K562 (cell line): ENCODE measurements at regions not wholly inside any gene's neighbourhood (a gene's known extent, or its start where the extent isn't known, plus 50 kb on each side); places are given as distances from the start of the nearest gene placed in this dataset.

Experiments used
- ATAC-seq: fragments of 200-7000 bp; cut with Tn5 transposase; 3 replicates; pipeline ENCODE4 v1.9.1; 2020; ENCODE audit warnings: moderate library complexity
- BruUV-seq: library from RNA; stranded (reverse); fragments of 400-500 nt; replicated peaks from 2 replicates; lab custom pipeline; 2021; lab: Mats Ljungman, UMichigan
- CTCF ChIA-PET: fragments of 300-600 bp; formaldehyde crosslinking; extraction: SDS; loops from one replicate; lab custom pipeline; 2021; ENCODE audit warnings: low intra/inter-chr PET ratio; lab: Yijun Ruan, JAX
- POLR2A ChIA-PET: fragments of 300-600, 350-650 bp; sonication (Branson Sonifier 250); formaldehyde crosslinking; extraction: SDS; loops from one replicate; lab custom pipeline; 2021; ENCODE audit warnings: antibody characterized with exemption, inconsistent platforms; lab: Yijun Ruan, JAX
- DNase-seq, 4 experiments: peaks; one replicate each; pipeline versions ENCODE4 v3.0.0 to v3.0.0-alpha.2; 2011 to 2018; ENCODE audit warnings: low spot score in 3 of 4, mixed read lengths in 3 of 4; ENCODE audit errors: extremely low read depth in 1 of 4
- FAIRE-seq: peaks from 2 replicates; lab custom pipeline; 2011; peaks lifted over from hg19 to GRCh38; lab: Jason Lieb, UNC
- H2AFZ ChIP-seq: 2 replicates; pipeline ENCODE4 v1.6.0; 2011; ENCODE audit warnings: low read depth, low read length, control low read depth, inconsistent platforms
- H3K27ac ChIP-seq: fragments of 200-600 bp; 3 replicates; pipeline ENCODE4 v1.8.0; 2011; ENCODE audit warnings: low read depth, mild to moderate bottlenecking, control low read depth, inconsistent platforms, low read length, moderate library complexity, mixed read lengths; ENCODE audit errors: extremely low read depth
- H3K27me3 ChIP-seq, 2 experiments: fragments of 300-600 bp in 1 of 2; 2 replicates in 1 of 2; 3 replicates in 1 of 2; pipeline versions ENCODE4 v1.6.0 to v1.8.0; 2011; ENCODE audit warnings: inconsistent platforms in 2 of 2, low read length in 2 of 2, mild to moderate bottlenecking in 1 of 2, mixed read lengths in 1 of 2, moderate library complexity in 1 of 2; ENCODE audit not compliant: control insufficient read depth in 2 of 2, insufficient read depth in 2 of 2
- H3K36me3 ChIP-seq: fragments of 300-600 bp; 3 replicates; pipeline ENCODE4 v1.8.0; 2011; ENCODE audit warnings: mild to moderate bottlenecking, low read length, inconsistent platforms; ENCODE audit not compliant: control insufficient read depth, insufficient read depth
- H3K4me1 ChIP-seq, 2 experiments: fragments of 200-600 bp in 1 of 2; replicated peaks in 1 of 2; 2 replicates in 1 of 2; 3 replicates in 1 of 2; pipeline versions ENCODE4 v1.5.1 to v1.8.0; 2011; ENCODE audit warnings: inconsistent platforms in 2 of 2, low read length in 2 of 2, mild to moderate bottlenecking in 1 of 2, mixed read lengths in 1 of 2, moderate library complexity in 1 of 2; ENCODE audit not compliant: control insufficient read depth in 2 of 2, insufficient read depth in 2 of 2
- H3K4me2 ChIP-seq: 2 replicates; pipeline ENCODE4 v1.6.1; 2011; ENCODE audit warnings: low read length, control low read depth, inconsistent platforms, mixed read lengths; ENCODE audit not compliant: insufficient read depth
- H3K4me3 ChIP-seq: fragments of 200-600 bp; sonication (generic), shearing (Covaris generic); 2 replicates; pipeline ENCODE4 v1.5.1; 2016; ENCODE audit warnings: control low read depth, inconsistent platforms
- H3K79me2 ChIP-seq: fragments of 200-600 bp; 3 replicates; pipeline ENCODE4 v1.8.0; 2011; ENCODE audit warnings: low read length, inconsistent platforms; ENCODE audit not compliant: control insufficient read depth, insufficient read depth
- H3K9ac ChIP-seq, 2 experiments: 2 replicates each; pipeline versions ENCODE4 v1.6.0 to v1.6.1; 2011; ENCODE audit warnings: low read depth in 2 of 2, low read length in 2 of 2, control low read depth in 1 of 2, inconsistent platforms in 1 of 2, mild to moderate bottlenecking in 1 of 2, mixed read lengths in 1 of 2; ENCODE audit not compliant: insufficient read depth in 1 of 2
- H3K9me1 ChIP-seq: one replicate; pipeline ENCODE4 v1.6.0; 2011; ENCODE audit warnings: inconsistent platforms, mild to moderate bottlenecking, low read length, moderate library complexity; ENCODE audit not compliant: control insufficient read depth, insufficient read depth
- H3K9me3 ChIP-seq: replicated peaks from 2 replicates; pipeline ENCODE4 v1.5.1; 2011; ENCODE audit warnings: low read depth, low read length, inconsistent platforms; ENCODE audit not compliant: control insufficient read depth, insufficient read depth
- H4K20me1 ChIP-seq: replicated peaks from 2 replicates; pipeline ENCODE4 v1.6.1; 2011; ENCODE audit warnings: low read length, inconsistent platforms, mixed read lengths; ENCODE audit not compliant: control insufficient read depth, insufficient read depth
- E2F3 ChIP-seq: fragments of 250-450 bp; sonication (Bioruptor Pico); IDR thresholded peaks from 2 replicates; pipeline ENCODE4 v1.4.0; 2020; ENCODE audit warnings: mild to moderate bottlenecking
- HNRNPH1 ChIP-seq: fragments of 200-400 bp; formaldehyde crosslinking; optimal IDR thresholded peaks from 2 replicates; pipeline ENCODE3; 2017; ENCODE audit warnings: low read depth, mild to moderate bottlenecking, low read length, moderate library complexity
- KLF10 ChIP-seq: fragments of 250-450 bp; sonication (Bioruptor Pico); IDR thresholded peaks from 2 replicates; pipeline ENCODE4 v1.6.1; 2021; ENCODE audit warnings: matching md5 sums
- PBX2 ChIP-seq, 2 experiments: IDR thresholded peaks in 1 of 2; conservative IDR thresholded peaks in 1 of 2; 2 replicates each; pipeline ENCODE4 v1.6.1; 2016; ENCODE audit warnings: low read depth in 2 of 2, mild to moderate bottlenecking in 1 of 2, missing compliant biosample characterization in 1 of 2, missing genetic modification characterization in 1 of 2, moderate library complexity in 1 of 2
- ZBTB26 ChIP-seq: fragments of 450-650 bp; formaldehyde crosslinking; IDR thresholded peaks from 2 replicates; pipeline ENCODE4 v1.4.0; 2022; ENCODE audit warnings: missing genetic modification characterization
- WGBS: fragments of 100-300 bp; shearing (Covaris generic); methylation state at CpG from one replicate; pipeline ENCODE4 v1.1.6; 2016; ENCODE audit warnings: low coverage, mixed read lengths; ENCODE audit not compliant: insufficient coverage; ENCODE audit errors: missing lambda C conversion rate; 5-methylcytosine and 5-hydroxymethylcytosine counted together
- in situ Hi-C: fragments of 300-500 bp; cut with MboI; formaldehyde crosslinking; loops from 4 replicates; pipeline ENCODE4 v1.15.0; 2018; ENCODE audit warnings: inconsistent platforms, mixed read lengths
- intact Hi-C: fragments of 100-400 bp; cut with micrococcal nuclease; formaldehyde crosslinking; loops from 2 replicates; pipeline ENCODE4 v1.14.2; 2022

GRCh38 chr5:3996707-3997336 is 401.2 kb downstream of the IRX1 start:
- CTCF ChIA-PET = no interaction called here
- DNase-seq (no peak), FAIRE-seq (no peak), ATAC-seq (no peak)
- under 1% methylated on average over 11 of the region's 11 CpGs for WGBS
- no TSS peak for BruUV-seq
- no peak overlapping the region for H3K27ac ChIP-seq
- no peaks in the 10 kb centered on the region for H3K4me1 ChIP-seq
- no peak overlapping the region for H3K4me2 ChIP-seq
- no peaks in the 10 kb centered on the region for H4K20me1 ChIP-seq
- no peaks in the 10 kb centered on the region for H3K9me1 ChIP-seq
- intact Hi-C loops = no loop called here
- in situ Hi-C loops = no loop called here
- POLR2A ChIA-PET = no interaction called here
- H2AFZ ChIP-seq = no peak overlapping the region
- H3K79me2 ChIP-seq = no peaks in the 10 kb centered on the region
- H3K9ac ChIP-seq = no peak overlapping the region
- no peak overlapping the region for H3K4me3 ChIP-seq
- H3K9me3 ChIP-seq = no peaks in the 10 kb centered on the region
- H3K36me3 ChIP-seq = no peaks in the 10 kb centered on the region
- no peaks in the 10 kb centered on the region for H3K27me3 ChIP-seq
- TF ChIP-seq PBX2 (CRISPR knock-in tag; IDR thresholded peaks at IDR 0.05; ENCODE audit: low read depth) (no peak), PBX2 (tag; conservative IDR thresholded peaks at IDR 0.05; ENCODE audit: low read depth) (no peak), ZBTB26 (CRISPR knock-in tag) (no peak), E2F3 (CRISPR knock-in tag) (no peak), KLF10 (CRISPR knock-in tag) (no peak), HNRNPH1 (no peak)
